Stimulated activated CD4-positive, alpha-beta T cell treated with anti-CD3 and anti-CD28 coated beads, Interleukin-15, amount 100 ng/mL, for 48 hours (primary cell): ENCODE measurements at regions not wholly inside any gene's neighbourhood (a gene's known extent, or its start where the extent isn't known, plus 50 kb on each side); places are given as distances from the start of the nearest gene placed in this dataset.

Source experiments
- DNase-seq, 2 donors: peaks; one replicate each; pipeline ENCODE4 v3.0.0-alpha.2; 2020; ENCODE audit warnings: low read depth in 2 of 2

GRCh38 chr2:3062476-3063260 is 314.9 kb downstream of the EIPR1 start:
- no peak for DNase-seq

- DNase-seq, result no peak
These were observed 317.6 kb downstream of the EIPR1 start for GRCh38 chr2:3060049-3060448.

- no peak for DNase-seq
These were observed 318.3 kb downstream of the EIPR1 start for GRCh38 chr2:3059141-3059925.

GRCh38 chr2:3054066-3054465 is 323.6 kb downstream of the EIPR1 start:
- no peak for DNase-seq

- peak in 1 of 2 donors; percentile 13 for DNase-seq
These were observed 326.4 kb downstream of the EIPR1 start for GRCh38 chr2:3051266-3051665.

- DNase-seq, result no peak
These were observed 331.3 kb downstream of the EIPR1 start for GRCh38 chr2:3046170-3046865.

- no peak for DNase-seq
These were observed 332.2 kb downstream of the EIPR1 start for GRCh38 chr2:3045318-3045921.

GRCh38 chr2:3044587-3045317 is 332.9 kb downstream of the EIPR1 start:
- no peak for DNase-seq

- no peak for DNase-seq
These were observed 333.9 kb downstream of the EIPR1 start for GRCh38 chr2:3043726-3044125.

GRCh38 chr2:3042601-3043585 is 334.7 kb downstream of the EIPR1 start:
- no peak for DNase-seq

- no peak for DNase-seq
These were observed 335.6 kb downstream of the EIPR1 start for GRCh38 chr2:3041841-3042600.

- DNase-seq, result no peak
These were observed 336.4 kb downstream of the EIPR1 start for GRCh38 chr2:3041246-3041645.

GRCh38 chr2:3040496-3041140 is 337.0 kb downstream of the EIPR1 start:
- DNase-seq, result no peak

GRCh38 chr2:3040066-3040428 is 337.6 kb downstream of the EIPR1 start:
- DNase-seq, result no peak

GRCh38 chr2:3039188-3040065 is 338.2 kb downstream of the EIPR1 start:
- DNase-seq, result no peak

GRCh38 chr2:3038636-3039035 is 339.0 kb downstream of the EIPR1 start:
- no peak for DNase-seq

GRCh38 chr2:3037196-3038194 is 340.1 kb downstream of the EIPR1 start:
- DNase-seq, result no peak
